Activated CD8-positive, alpha-beta memory T cell treated with anti-CD3 and anti-CD28 coated beads for 24 hours (primary cell): ENCODE measurements at regions not wholly inside any gene's neighbourhood (a gene's known extent, or its start where the extent isn't known, plus 50 kb on each side); places are given as distances from the start of the nearest gene placed in this dataset.

Experiments
- DNase-seq: peaks from one replicate; pipeline ENCODE4 v3.0.0-alpha.2; 2020

- no peak for DNase-seq
These were observed 252.3 kb upstream of the ZP4 start for GRCh38 chr1:238143038-238143437.

- no peak for DNase-seq
These were observed 250.6 kb upstream of the ZP4 start for GRCh38 chr1:238141353-238141752.

- no peak for DNase-seq
These were observed 249.0 kb upstream of the ZP4 start for GRCh38 chr1:238139713-238140112.

GRCh38 chr1:238138059-238138626, 247.4 kb upstream of the ZP4 start:
- no peak for DNase-seq

GRCh38 chr1:238135708-238136664, 245.3 kb upstream of the ZP4 start:
- no peak for DNase-seq

GRCh38 chr1:238129677-238130076, 239.0 kb upstream of the ZP4 start:
- no peak for DNase-seq

- DNase-seq = no peak
These were observed 232.5 kb upstream of the ZP4 start for GRCh38 chr1:238123201-238123600.

GRCh38 chr1:238119861-238120260, 229.1 kb upstream of the ZP4 start:
- DNase-seq = no peak

GRCh38 chr1:238119060-238119459, 228.3 kb upstream of the ZP4 start:
- DNase-seq = no peak

GRCh38 chr1:238115852-238116251, 225.1 kb upstream of the ZP4 start:
- no peak for DNase-seq

GRCh38 chr1:238112952-238113621, 222.4 kb upstream of the ZP4 start:
- DNase-seq = no peak

GRCh38 chr1:238111516-238111915, 220.8 kb upstream of the ZP4 start:
- no peak for DNase-seq

GRCh38 chr1:238111081-238111480, 220.4 kb upstream of the ZP4 start:
- DNase-seq = no peak

GRCh38 chr1:238108417-238108816, 217.7 kb upstream of the ZP4 start:
- DNase-seq = no peak

GRCh38 chr1:238107322-238107721, 216.6 kb upstream of the ZP4 start:
- DNase-seq = no peak

- DNase-seq = no peak
These were observed 214.0 kb upstream of the ZP4 start for GRCh38 chr1:238104752-238105151.

GRCh38 chr1:238101923-238102322, 211.2 kb upstream of the ZP4 start:
- no peak for DNase-seq

GRCh38 chr1:238099871-238100270, 209.1 kb upstream of the ZP4 start:
- DNase-seq = no peak

- DNase-seq = no peak
These were observed 198.9 kb upstream of the ZP4 start for GRCh38 chr1:238089615-238090014.

- no peak for DNase-seq
These were observed 198.0 kb upstream of the ZP4 start for GRCh38 chr1:238088560-238089290.

GRCh38 chr1:238073991-238074390, 183.3 kb upstream of the ZP4 start:
- DNase-seq = no peak

GRCh38 chr1:238071061-238071460, 180.3 kb upstream of the ZP4 start:
- DNase-seq = no peak

GRCh38 chr1:238063454-238063853, 172.7 kb upstream of the ZP4 start:
- DNase-seq = no peak
